Right lobe of liver (tissue), 4 donors: ENCODE measurements at regions not wholly inside any gene's neighbourhood (a gene's known extent, or its start where the extent isn't known, plus 50 kb on each side); places are given as distances from the start of the nearest gene placed in this dataset.

Experiments
- POLR2A ChIP-seq: fragments of 450-650 bp; IDR thresholded peaks from one replicate; pipeline ENCODE4 v1.6.1; 2017; ENCODE audit warnings: antibody characterized with exemption, mild to moderate bottlenecking
- TF ChIP-seq, protein P1 (sequence below), 4 donors: fragments of 200-600 bp in 3 of 4; fragments of 450-650 bp in 1 of 4; IDR thresholded peaks; one replicate each; pipeline versions ENCODE4 v1.5.1 to v1.8.0; 2016 to 2022; ENCODE audit warnings: antibody characterized with exemption in 4 of 4, mild to moderate bottlenecking in 2 of 4
- donor health status: DM: no; HTN: no; CAD: no.
- donor health status: DM: no; HTN: no; CAD: no.
- donor health status: DM: no; HTN: yes; CAD: no.

DNA sequence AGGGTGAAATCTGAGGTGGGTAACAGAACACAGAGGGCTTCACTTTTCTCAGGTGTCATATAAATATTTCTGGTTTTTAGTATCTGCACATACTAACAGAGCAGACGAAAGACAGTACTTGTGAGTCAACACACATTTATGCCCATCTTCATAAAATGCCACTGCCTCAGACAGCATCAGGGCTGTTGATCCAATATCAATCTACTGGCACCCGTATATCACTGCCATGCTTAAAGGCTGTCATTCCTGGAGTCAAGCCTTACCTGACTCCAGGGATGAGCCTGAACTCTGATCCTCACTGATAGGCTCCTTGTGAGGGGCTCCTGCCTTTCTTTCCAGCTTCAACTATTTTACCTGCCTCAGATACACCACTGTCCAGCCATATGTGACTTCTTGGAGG, 595.7 kb downstream of the TFAP2B start:
- no peak for TF ChIP-seq POLR2A
- TF ChIP-seq, protein P1, sequence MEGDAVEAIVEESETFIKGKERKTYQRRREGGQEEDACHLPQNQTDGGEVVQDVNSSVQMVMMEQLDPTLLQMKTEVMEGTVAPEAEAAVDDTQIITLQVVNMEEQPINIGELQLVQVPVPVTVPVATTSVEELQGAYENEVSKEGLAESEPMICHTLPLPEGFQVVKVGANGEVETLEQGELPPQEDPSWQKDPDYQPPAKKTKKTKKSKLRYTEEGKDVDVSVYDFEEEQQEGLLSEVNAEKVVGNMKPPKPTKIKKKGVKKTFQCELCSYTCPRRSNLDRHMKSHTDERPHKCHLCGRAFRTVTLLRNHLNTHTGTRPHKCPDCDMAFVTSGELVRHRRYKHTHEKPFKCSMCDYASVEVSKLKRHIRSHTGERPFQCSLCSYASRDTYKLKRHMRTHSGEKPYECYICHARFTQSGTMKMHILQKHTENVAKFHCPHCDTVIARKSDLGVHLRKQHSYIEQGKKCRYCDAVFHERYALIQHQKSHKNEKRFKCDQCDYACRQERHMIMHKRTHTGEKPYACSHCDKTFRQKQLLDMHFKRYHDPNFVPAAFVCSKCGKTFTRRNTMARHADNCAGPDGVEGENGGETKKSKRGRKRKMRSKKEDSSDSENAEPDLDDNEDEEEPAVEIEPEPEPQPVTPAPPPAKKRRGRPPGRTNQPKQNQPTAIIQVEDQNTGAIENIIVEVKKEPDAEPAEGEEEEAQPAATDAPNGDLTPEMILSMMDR (IDR thresholded peaks at IDR 0.05) = no peak
